ENCODE measurements at regions not wholly inside any gene's neighbourhood (a gene's known extent, or its start where the extent isn't known, plus 50 kb on each side); places are given as distances from the start of the nearest gene placed in this dataset.
A peak's percentile ranks its signal among the peaks of the same experiment; 100 is the strongest.

DNA sequence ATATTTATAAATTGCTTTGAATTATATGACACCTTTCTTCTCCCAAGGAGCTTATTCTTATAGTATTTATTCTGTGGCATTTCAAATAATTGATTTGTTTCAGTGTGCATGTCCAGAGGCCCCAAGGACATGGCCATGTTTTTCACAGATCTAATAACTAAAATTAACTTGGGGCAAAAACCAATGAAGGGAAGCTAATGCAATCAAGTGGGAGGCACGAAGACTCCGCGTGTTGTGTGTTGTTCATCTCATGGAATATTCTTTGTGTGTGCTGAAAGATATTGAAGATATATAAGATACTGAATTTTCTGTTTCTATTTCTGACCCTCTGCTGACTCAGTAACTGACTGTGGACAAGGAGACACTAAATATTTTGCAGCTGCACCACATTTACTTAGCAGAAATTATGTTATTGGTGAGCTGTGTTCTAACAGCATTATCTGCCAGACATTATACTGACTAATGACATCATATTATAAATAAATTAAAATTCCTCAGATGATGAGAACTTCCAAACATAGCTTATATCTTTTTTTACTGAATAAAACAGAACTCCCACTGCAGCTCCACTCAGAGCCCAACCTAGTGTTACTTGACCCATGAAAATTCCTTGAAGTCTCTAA is 519.3 kb upstream of the CXADR start:
- TF ChIP-seq, protein P1, sequence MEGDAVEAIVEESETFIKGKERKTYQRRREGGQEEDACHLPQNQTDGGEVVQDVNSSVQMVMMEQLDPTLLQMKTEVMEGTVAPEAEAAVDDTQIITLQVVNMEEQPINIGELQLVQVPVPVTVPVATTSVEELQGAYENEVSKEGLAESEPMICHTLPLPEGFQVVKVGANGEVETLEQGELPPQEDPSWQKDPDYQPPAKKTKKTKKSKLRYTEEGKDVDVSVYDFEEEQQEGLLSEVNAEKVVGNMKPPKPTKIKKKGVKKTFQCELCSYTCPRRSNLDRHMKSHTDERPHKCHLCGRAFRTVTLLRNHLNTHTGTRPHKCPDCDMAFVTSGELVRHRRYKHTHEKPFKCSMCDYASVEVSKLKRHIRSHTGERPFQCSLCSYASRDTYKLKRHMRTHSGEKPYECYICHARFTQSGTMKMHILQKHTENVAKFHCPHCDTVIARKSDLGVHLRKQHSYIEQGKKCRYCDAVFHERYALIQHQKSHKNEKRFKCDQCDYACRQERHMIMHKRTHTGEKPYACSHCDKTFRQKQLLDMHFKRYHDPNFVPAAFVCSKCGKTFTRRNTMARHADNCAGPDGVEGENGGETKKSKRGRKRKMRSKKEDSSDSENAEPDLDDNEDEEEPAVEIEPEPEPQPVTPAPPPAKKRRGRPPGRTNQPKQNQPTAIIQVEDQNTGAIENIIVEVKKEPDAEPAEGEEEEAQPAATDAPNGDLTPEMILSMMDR (IDR thresholded peaks at IDR 0.05; ENCODE audit: low read depth, low read length): no peak
- Histone ChIP-seq H3K4me3 (ENCODE audit: low read depth, low read length) (peak overlapping the region; percentile 18; the same call in 1 of the 2 replicates), H3K9me3 (no peaks in the 10 kb centered on the region), H3K27me3 (no peaks in the 10 kb centered on the region), H3K36me3 (no peaks in the 10 kb centered on the region), H3K4me1 (peaks cover 16% of the 10 kb centered on the region)
- peak; percentile 58 for DNase-seq

DNA sequence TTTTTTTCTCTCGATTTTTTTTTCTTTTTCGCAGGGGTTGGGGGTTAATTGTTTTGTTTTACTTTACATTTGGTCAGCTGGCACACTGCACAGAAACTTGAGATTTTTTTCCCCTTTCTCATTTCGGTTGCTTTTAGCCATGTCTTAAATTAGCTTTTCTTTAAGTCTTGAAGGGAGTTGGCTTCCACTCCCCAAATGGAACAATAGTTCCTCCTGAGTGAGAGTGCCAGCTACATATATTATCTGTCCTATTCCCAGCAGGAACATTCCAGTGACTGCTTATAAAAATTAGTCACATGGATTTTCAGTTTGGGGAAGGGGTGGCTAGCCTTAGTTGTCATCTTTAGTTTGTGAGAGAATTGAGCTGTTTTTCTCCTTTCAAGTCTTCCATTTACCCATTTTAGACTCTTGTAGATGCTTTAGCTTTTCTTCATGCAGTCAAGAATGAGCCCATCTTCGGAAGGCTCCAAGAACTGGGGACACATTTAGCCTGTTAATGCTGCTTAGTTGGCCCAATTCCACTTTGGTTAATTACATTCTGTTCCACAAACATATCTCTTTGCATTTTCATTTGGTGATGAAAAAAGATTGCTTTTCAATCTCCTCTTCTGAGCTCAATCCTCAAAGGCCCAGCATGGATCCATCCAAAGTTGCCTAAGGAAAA is 510.1 kb upstream of the CXADR start:
- Histone ChIP-seq H3K36me3 (no peaks in the 10 kb centered on the region), H3K4me3 (ENCODE audit: low read depth, low read length) (no peak overlapping the region), H3K4me1 (0 out of 2 replicates have a peak, but pooled peaks cover under 1% of the 10 kb centered on the region), H3K27me3 (no peaks in the 10 kb centered on the region), H3K9me3 (no peaks in the 10 kb centered on the region)
- TF ChIP-seq, protein P1 (IDR thresholded peaks at IDR 0.05; ENCODE audit: low read depth, low read length): no peak
- DNase-seq: no peak

DNA sequence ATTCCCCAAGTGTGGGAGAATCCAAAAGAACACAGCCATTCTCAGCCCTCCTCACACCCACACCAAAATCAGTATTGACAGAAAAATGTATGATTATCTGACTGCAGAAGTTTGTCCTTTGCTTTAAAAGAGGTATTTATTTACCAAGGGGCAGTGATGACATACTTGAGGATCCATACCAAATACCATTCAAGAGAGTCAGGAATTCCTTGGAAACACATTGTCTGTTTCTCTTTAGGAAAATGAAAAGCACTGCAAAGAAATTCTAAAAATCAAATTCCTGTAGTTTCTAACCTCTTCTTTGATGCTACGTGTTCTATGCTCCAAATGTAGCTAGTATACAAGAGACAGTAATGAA is 509.6 kb upstream of the CXADR start:
- Histone ChIP-seq H3K4me3 (ENCODE audit: low read depth, low read length) (no peak overlapping the region), H3K36me3 (no peaks in the 10 kb centered on the region), H3K9me3 (no peaks in the 10 kb centered on the region), H3K27me3 (no peaks in the 10 kb centered on the region), H3K4me1 (no peaks in the 10 kb centered on the region)
- TF ChIP-seq, protein P1 (IDR thresholded peaks at IDR 0.05; ENCODE audit: low read depth, low read length): no peak
- no peak for DNase-seq

DNA sequence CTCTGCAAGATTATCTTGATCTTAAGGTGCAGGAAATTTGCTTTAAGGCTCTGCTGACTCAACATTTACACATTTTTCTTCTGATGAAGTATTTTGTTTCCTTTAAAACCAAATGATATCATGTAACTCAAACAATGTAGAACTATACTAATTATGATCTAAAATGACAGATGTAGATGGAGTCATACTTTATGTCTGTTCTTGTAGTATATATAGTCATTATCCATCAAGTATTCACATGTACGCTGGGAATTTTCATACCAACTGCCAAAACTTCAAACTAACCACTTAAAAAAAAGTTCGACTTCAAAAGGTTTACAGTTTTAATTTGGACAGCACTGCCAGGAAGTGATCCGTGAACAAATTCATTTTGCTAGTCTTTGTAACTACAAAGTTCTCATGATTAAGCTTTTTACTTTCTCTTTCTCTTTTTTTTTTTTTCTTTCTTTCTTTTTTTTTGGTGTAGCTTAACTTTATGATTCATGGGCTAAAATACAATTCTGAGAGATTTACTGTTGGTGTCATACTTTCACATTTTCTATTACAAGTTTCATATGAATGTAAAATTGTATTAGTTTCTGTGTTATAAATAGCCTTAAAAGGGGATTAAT is 509.0 kb upstream of the CXADR start:
- no peak for DNase-seq
- Histone ChIP-seq H3K27me3 (no peaks in the 10 kb centered on the region), H3K9me3 (no peaks in the 10 kb centered on the region), H3K4me1 (no peaks in the 10 kb centered on the region), H3K4me3 (ENCODE audit: low read depth, low read length) (no peak overlapping the region), H3K36me3 (no peaks in the 10 kb centered on the region)
- TF ChIP-seq, protein P1 (IDR thresholded peaks at IDR 0.05; ENCODE audit: low read depth, low read length): no peak

DNA sequence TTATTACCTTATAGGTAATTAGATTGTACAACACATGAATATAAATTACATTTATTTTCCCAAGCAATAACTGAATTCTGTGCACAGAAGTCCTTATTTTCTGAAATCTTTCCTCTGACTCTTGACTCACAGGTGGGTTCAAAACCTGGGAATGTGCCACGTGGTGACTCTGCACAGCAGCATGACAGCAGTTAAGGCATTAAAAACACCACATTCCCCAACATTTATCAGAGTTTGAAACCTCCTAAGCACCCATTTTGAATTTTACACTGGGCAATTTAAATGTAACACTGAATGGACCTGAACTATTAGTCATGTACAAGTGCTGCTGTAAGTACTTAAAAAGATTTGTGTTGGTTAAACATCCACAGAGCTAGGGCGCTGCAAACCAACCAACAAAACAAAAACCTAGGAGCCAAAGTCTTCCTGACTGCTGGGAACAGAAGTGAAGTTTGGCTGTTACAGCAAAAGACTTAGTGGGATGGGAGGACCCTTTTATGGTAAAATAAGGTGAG is 480.6 kb upstream of the CXADR start:
- Histone ChIP-seq H3K4me3 (ENCODE audit: low read depth, low read length) (no peak overlapping the region), H3K27me3 (no peaks in the 10 kb centered on the region), H3K36me3 (no peaks in the 10 kb centered on the region), H3K4me1 (no peaks in the 10 kb centered on the region), H3K9me3 (no peaks in the 10 kb centered on the region)
- TF ChIP-seq, protein P1 (IDR thresholded peaks at IDR 0.05; ENCODE audit: low read depth, low read length): no peak
- no peak for DNase-seq

DNA sequence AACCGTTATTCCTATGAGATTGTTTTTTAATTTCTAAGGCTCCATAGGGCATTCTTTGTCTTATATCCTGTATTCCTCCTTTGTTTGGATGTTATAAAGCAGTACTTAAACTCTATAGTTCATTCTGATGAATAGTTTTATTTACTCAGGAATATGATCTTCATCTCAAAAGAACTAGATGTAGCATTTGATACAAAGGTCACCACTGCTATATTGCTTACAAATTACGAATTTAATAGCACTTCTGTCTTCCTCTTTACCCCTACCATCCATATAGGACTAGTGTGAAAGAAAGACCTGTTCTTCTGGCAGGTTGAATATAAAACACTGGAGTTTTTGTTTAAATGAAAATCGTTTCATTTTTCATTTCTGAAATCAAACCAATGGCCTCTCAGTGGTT is 468.1 kb upstream of the CXADR start:
- no peaks in the 10 kb centered on the region for H3K27me3 ChIP-seq
- H3K36me3 ChIP-seq: no peaks in the 10 kb centered on the region
- no peaks in the 10 kb centered on the region for H3K9me3 ChIP-seq
- TF ChIP-seq, protein P1 (IDR thresholded peaks at IDR 0.05; ENCODE audit: low read depth, low read length): no peak
- peaks cover 5% of the 10 kb centered on the region for H3K4me1 ChIP-seq
- no peak overlapping the region for H3K4me3 ChIP-seq (ENCODE audit: low read depth, low read length)
- DNase-seq: no peak
